Trophoblast cell (in vitro differentiated cells and primary cell): ENCODE measurements at regions not wholly inside any gene's neighbourhood (a gene's known extent, or its start where the extent isn't known, plus 50 kb on each side); places are given as distances from the start of the nearest gene placed in this dataset.

Experiments
- DNase-seq, 2 donors: peaks; one replicate each; pipeline ENCODE4 v3.0.0-alpha.2; 2016
- H2AFZ ChIP-seq: 2 replicates; pipeline ENCODE4 v1.6.1; 2013; ENCODE audit warnings: low read length, moderate library complexity, mild to moderate bottlenecking; ENCODE audit not compliant: insufficient read depth, poor library complexity
- H2AK5ac ChIP-seq: 2 replicates; pipeline ENCODE4 v1.6.1; 2013; ENCODE audit warnings: mild to moderate bottlenecking, low read length
- H2BK120ac ChIP-seq: 2 replicates; pipeline ENCODE4 v1.6.1; 2013; ENCODE audit warnings: low read length, mild to moderate bottlenecking, moderate library complexity; ENCODE audit not compliant: insufficient read depth, poor library complexity
- H2BK12ac ChIP-seq: 2 replicates; pipeline ENCODE4 v1.6.1; 2013; ENCODE audit warnings: mild to moderate bottlenecking, low read length, moderate library complexity
- H2BK5ac ChIP-seq: 2 replicates; pipeline ENCODE4 v1.6.1; 2013; ENCODE audit warnings: low read length, low read depth, moderate library complexity, mild to moderate bottlenecking; ENCODE audit not compliant: poor library complexity
- H3K14ac ChIP-seq: 2 replicates; pipeline ENCODE4 v1.6.1; 2013; ENCODE audit warnings: mild to moderate bottlenecking, low read length
- H3K18ac ChIP-seq: 2 replicates; pipeline ENCODE4 v1.6.1; 2013; ENCODE audit warnings: mild to moderate bottlenecking, low read length
- H3K23ac ChIP-seq: 2 replicates; pipeline ENCODE4 v1.6.1; 2013; ENCODE audit warnings: low read length
- H3K27ac ChIP-seq: 2 replicates; pipeline ENCODE4 v1.5.1; 2013; ENCODE audit warnings: low read depth, mild to moderate bottlenecking, inconsistent platforms, low read length, moderate library complexity
- H3K27me3 ChIP-seq: 2 replicates; pipeline ENCODE4 v1.6.1; 2013; ENCODE audit warnings: inconsistent platforms, mild to moderate bottlenecking, low read length, moderate library complexity; ENCODE audit not compliant: insufficient read depth
- H3K36me3 ChIP-seq, 2 experiments: 1 replicate in 1 of 2; 2 replicates in 1 of 2; pipeline ENCODE4 v1.6.1; 2013; ENCODE audit warnings: low read length in 2 of 2, mild to moderate bottlenecking in 2 of 2, moderate library complexity in 1 of 2; ENCODE audit not compliant: insufficient read depth in 2 of 2, control insufficient read depth in 1 of 2
- H3K4ac ChIP-seq: 2 replicates; pipeline ENCODE4 v1.6.1; 2013; ENCODE audit warnings: low read depth, mild to moderate bottlenecking, low read length, moderate library complexity
- H3K4me1 ChIP-seq, 2 experiments: 1 replicate in 1 of 2; 2 replicates in 1 of 2; pipeline ENCODE4 v1.6.1; 2013; ENCODE audit warnings: low read length in 2 of 2, mild to moderate bottlenecking in 2 of 2, moderate library complexity in 1 of 2; ENCODE audit not compliant: insufficient read depth in 2 of 2, control insufficient read depth in 1 of 2
- H3K4me2 ChIP-seq: 2 replicates; pipeline ENCODE4 v1.6.1; 2013; ENCODE audit warnings: inconsistent platforms, mild to moderate bottlenecking, low read length, moderate library complexity
- H3K4me3 ChIP-seq: 2 replicates; pipeline ENCODE4 v1.5.1; 2013; ENCODE audit warnings: mild to moderate bottlenecking, low read depth, low read length, inconsistent platforms
- H3K79me1 ChIP-seq: one replicate; pipeline ENCODE4 v1.6.1; 2013; ENCODE audit warnings: low read length
- H3K79me2 ChIP-seq: 2 replicates; pipeline ENCODE4 v1.6.1; 2013; ENCODE audit warnings: low read length, mild to moderate bottlenecking; ENCODE audit not compliant: control insufficient read depth, insufficient read depth, poor library complexity
- H3K9ac ChIP-seq: 2 replicates; pipeline ENCODE4 v1.6.1; 2013; ENCODE audit warnings: mild to moderate bottlenecking, low read length
- H3K9me3 ChIP-seq: 2 replicates; pipeline ENCODE4 v1.6.1; 2013; ENCODE audit warnings: low read depth, mild to moderate bottlenecking, control low read depth, inconsistent platforms, low read length; ENCODE audit not compliant: insufficient read depth
- H4K12ac ChIP-seq: 2 replicates; pipeline ENCODE4 v1.6.1; 2013; ENCODE audit warnings: low read depth, mild to moderate bottlenecking, low read length, moderate library complexity
- H4K8ac ChIP-seq: 2 replicates; pipeline ENCODE4 v1.6.1; 2013; ENCODE audit warnings: low read depth, mild to moderate bottlenecking, low read length, moderate library complexity
- H4K91ac ChIP-seq: one replicate; pipeline ENCODE4 v1.6.1; 2013; ENCODE audit warnings: low read depth, mild to moderate bottlenecking, low read length, moderate library complexity
- WGBS: extraction: QIAGEN DNeasy Blood & Tissue Kit; methylation state at CpG from one replicate; pipeline ENCODE4 v1.1.7; 2013; ENCODE audit warnings: missing lambda C conversion rate; ENCODE audit not compliant: insufficient read length, insufficient coverage; ENCODE audit errors: extremely low coverage; 5-methylcytosine and 5-hydroxymethylcytosine counted together

- H3K4me1 ChIP-seq = no peaks in the 10 kb centered on the region
- no peaks in the 10 kb centered on the region for H3K36me3 ChIP-seq
- H4K12ac ChIP-seq = no peak overlapping the region
Measured at GRCh38 chr10:59512951-59513350, 150.6 kb upstream of the FAM13C start.

GRCh38 chr10:59508956-59509355 is 146.6 kb upstream of the FAM13C start:
- Histone ChIP-seq H3K9me3 (no peaks in the 10 kb centered on the region), H3K14ac (no peak overlapping the region), H2BK120ac (no peak overlapping the region), H3K4me3 (no peak overlapping the region), H3K9ac (no peak overlapping the region), H3K18ac (no peak overlapping the region), H4K8ac (no peak overlapping the region), H4K12ac (no peak overlapping the region), H2AK5ac (no peak overlapping the region), H2BK12ac (no peak overlapping the region), H2AFZ (no peak overlapping the region), H3K27ac (no peak overlapping the region), H3K23ac (no peak overlapping the region), H3K79me2 (no peaks in the 10 kb centered on the region), H3K27me3 (no peaks in the 10 kb centered on the region), H3K36me3 (no peaks in the 10 kb centered on the region), H3K79me1 (no peaks in the 10 kb centered on the region), H2BK5ac (no peak overlapping the region), H3K4ac (no peak overlapping the region), H4K91ac (no peak overlapping the region), H3K4me2 (no peak overlapping the region), H3K4me1 (no peaks in the 10 kb centered on the region)
- WGBS = no CpG with 5 or more reads among the region's 1 CpG
- no peak for DNase-seq

More at GRCh38 chr10:59512951-59513350, 150.6 kb upstream of the FAM13C start:
- Histone ChIP-seq H4K8ac (no peak overlapping the region), H2AK5ac (no peak overlapping the region), H2BK12ac (no peak overlapping the region), H3K23ac (no peak overlapping the region), H4K91ac (no peak overlapping the region), H3K27ac (no peak overlapping the region), H2AFZ (no peak overlapping the region), H3K9me3 (no peaks in the 10 kb centered on the region), H3K9ac (no peak overlapping the region), H3K14ac (no peak overlapping the region), H3K4me3 (no peak overlapping the region), H3K4ac (no peak overlapping the region), H3K18ac (no peak overlapping the region), H3K79me2 (no peaks in the 10 kb centered on the region), H2BK120ac (no peak overlapping the region), H3K79me1 (no peaks in the 10 kb centered on the region), H2BK5ac (no peak overlapping the region), H3K4me2 (no peak overlapping the region), H3K27me3 (no peaks in the 10 kb centered on the region)
- no CpG with 5 or more reads among the region's 3 CpGs for WGBS
- no peak for DNase-seq

DNA sequence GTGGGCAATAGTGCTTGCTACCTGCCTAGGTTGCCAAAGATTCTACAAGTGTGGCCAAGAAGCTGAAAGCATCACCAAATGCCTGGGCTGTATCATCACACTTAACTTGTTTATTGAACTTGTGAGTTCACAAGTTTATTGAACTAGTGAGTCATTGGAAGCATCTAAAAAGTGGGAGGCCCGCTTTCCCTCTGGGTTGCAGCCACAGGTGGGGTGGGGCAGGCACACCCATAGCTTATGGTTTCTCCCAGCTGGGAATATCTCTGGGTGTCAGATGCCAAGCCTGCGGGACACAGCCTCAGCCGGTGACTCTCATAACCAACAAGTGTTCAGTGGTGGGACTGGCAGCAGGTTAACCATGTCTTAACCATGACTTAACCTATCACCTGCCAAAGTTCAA is 145.9 kb upstream of the FAM13C start:
- Histone ChIP-seq H3K14ac (no peak overlapping the region), H2BK5ac (no peak overlapping the region), H3K79me1 (no peaks in the 10 kb centered on the region), H3K36me3 (no peaks in the 10 kb centered on the region), H2AK5ac (no peak overlapping the region), H4K12ac (no peak overlapping the region), H4K8ac (no peak overlapping the region), H3K23ac (no peak overlapping the region), H3K27ac (no peak overlapping the region), H3K18ac (no peak overlapping the region), H3K4me2 (no peak overlapping the region), H2BK120ac (no peak overlapping the region), H3K79me2 (no peaks in the 10 kb centered on the region), H3K4me3 (no peak overlapping the region), H3K4ac (no peak overlapping the region), H3K4me1 (no peaks in the 10 kb centered on the region), H3K9ac (no peak overlapping the region), H3K27me3 (no peaks in the 10 kb centered on the region), H2AFZ (no peak overlapping the region), H3K9me3 (no peaks in the 10 kb centered on the region), H4K91ac (no peak overlapping the region), H2BK12ac (no peak overlapping the region)
- WGBS = no CpG with 5 or more reads among the region's 3 CpGs
- DNase-seq = no peak

GRCh38 chr10:59505926-59506325 is 143.6 kb upstream of the FAM13C start:
- no peak overlapping the region for H3K14ac ChIP-seq
- no peak overlapping the region for H3K18ac ChIP-seq
- peak in 1 of 2 donors; percentile 16 for DNase-seq
- no peaks in the 10 kb centered on the region for H3K79me2 ChIP-seq
- H2BK5ac ChIP-seq = no peak overlapping the region
- H3K23ac ChIP-seq = no peak overlapping the region
- H2AK5ac ChIP-seq = no peak overlapping the region
- H3K4ac ChIP-seq = no peak overlapping the region
- H4K12ac ChIP-seq = no peak overlapping the region
- H3K4me3 ChIP-seq = no peak overlapping the region
- no peaks in the 10 kb centered on the region for H3K27me3 ChIP-seq
- H3K4me1 ChIP-seq = no peaks in the 10 kb centered on the region
- WGBS = no CpG with 5 or more reads among the region's 1 CpG
- no peak overlapping the region for H3K4me2 ChIP-seq
- H3K9ac ChIP-seq = no peak overlapping the region
- H3K9me3 ChIP-seq = no peaks in the 10 kb centered on the region
- no peaks in the 10 kb centered on the region for H3K36me3 ChIP-seq
- no peaks in the 10 kb centered on the region for H3K79me1 ChIP-seq
- H4K91ac ChIP-seq = no peak overlapping the region
- H2AFZ ChIP-seq = no peak overlapping the region
- no peak overlapping the region for H2BK120ac ChIP-seq
- no peak overlapping the region for H4K8ac ChIP-seq
- H2BK12ac ChIP-seq = no peak overlapping the region
- no peak overlapping the region for H3K27ac ChIP-seq
